Activated CD4-positive, alpha-beta T cell treated with anti-CD3 and anti-CD28 coated beads, Interleukin-2, amount 50 U/mL, for 48 hours (primary cell): ENCODE measurements at regions not wholly inside any gene's neighbourhood (a gene's known extent, or its start where the extent isn't known, plus 50 kb on each side); places are given as distances from the start of the nearest gene placed in this dataset.

Experiments used
- DNase-seq, 2 experiments: peaks; one replicate each; pipeline ENCODE4 v3.0.0-alpha.2; 2020

GRCh38 chr2:217289177-217289906 lies 429.5 kb upstream of the TNP1 start:
- DNase-seq = no peak

GRCh38 chr2:217288472-217289063 lies 428.7 kb upstream of the TNP1 start:
- no peak for DNase-seq

GRCh38 chr2:217286833-217287232 lies 427.0 kb upstream of the TNP1 start:
- no peak for DNase-seq

GRCh38 chr2:217285926-217286325 lies 426.1 kb upstream of the TNP1 start:
- no peak for DNase-seq

GRCh38 chr2:217283460-217283859 lies 423.6 kb upstream of the TNP1 start:
- no peak for DNase-seq

GRCh38 chr2:217282531-217282930 lies 422.7 kb upstream of the TNP1 start:
- no peak for DNase-seq

GRCh38 chr2:217279556-217279955 lies 419.7 kb upstream of the TNP1 start:
- DNase-seq = no peak

- DNase-seq = no peak
These were observed 419.3 kb upstream of the TNP1 start for GRCh38 chr2:217279140-217279539.

GRCh38 chr2:217277646-217278398 lies 418.0 kb upstream of the TNP1 start:
- DNase-seq = no peak

GRCh38 chr2:217276433-217276832 lies 416.6 kb upstream of the TNP1 start:
- no peak for DNase-seq

GRCh38 chr2:217275091-217275490 lies 415.2 kb upstream of the TNP1 start:
- DNase-seq = no peak

- no peak for DNase-seq
These were observed 414.7 kb upstream of the TNP1 start for GRCh38 chr2:217274578-217274977.

- DNase-seq = no peak
These were observed 414.0 kb upstream of the TNP1 start for GRCh38 chr2:217273851-217274250.

GRCh38 chr2:217273162-217273561 lies 413.3 kb upstream of the TNP1 start:
- no peak for DNase-seq

GRCh38 chr2:217271813-217272212 lies 411.9 kb upstream of the TNP1 start:
- no peak for DNase-seq

GRCh38 chr2:217270485-217271121 lies 410.7 kb upstream of the TNP1 start:
- DNase-seq = no peak

- DNase-seq = no peak
These were observed 410.0 kb upstream of the TNP1 start for GRCh38 chr2:217269701-217270484.

GRCh38 chr2:217268978-217269377 lies 409.1 kb upstream of the TNP1 start:
- no peak for DNase-seq

GRCh38 chr2:217267758-217268157 lies 407.9 kb upstream of the TNP1 start:
- DNase-seq = no peak

GRCh38 chr2:217263756-217264155 lies 403.9 kb upstream of the TNP1 start:
- no peak for DNase-seq

- no peak for DNase-seq
These were observed 403.0 kb upstream of the TNP1 start for GRCh38 chr2:217262911-217263310.

- no peak for DNase-seq
These were observed 401.6 kb upstream of the TNP1 start for GRCh38 chr2:217261452-217261851.
